Gastrocnemius medialis (tissue), 4 donors: ENCODE measurements at regions not wholly inside any gene's neighbourhood (a gene's known extent, or its start where the extent isn't known, plus 50 kb on each side); places are given as distances from the start of the nearest gene placed in this dataset.
"Not testable (repeated sequence)": the region's sequence is repeated elsewhere in the genome, so short reads cannot be mapped to it uniquely, and the experiment has no call there.

Source experiments
- ATAC-seq, 2 donors: fragments of 150-250 bp; one replicate each; pipeline ENCODE4 v1.9.1; 2016
- DNase-seq, 2 donors: peaks; one replicate each; pipeline ENCODE4 v3.0.0-alpha.2; 2019
- H3K27ac ChIP-seq, 4 donors: fragments of 200-600 bp; sonication (generic); 1 replicate in 1 of 4; 2 replicates in 3 of 4; pipeline ENCODE4 v1.5.1; 2016 to 2018; ENCODE audit warnings: mild to moderate bottlenecking in 2 of 4, moderate library complexity in 1 of 4
- H3K27me3 ChIP-seq, 3 donors: fragments of 200-600 bp; sonication (generic) in 2 of 3; 1 replicate in 1 of 3; 2 replicates in 2 of 3; pipeline versions ENCODE4 v1.5.1 to v1.6.0; 2016 to 2019; ENCODE audit warnings: mild to moderate bottlenecking in 1 of 3, moderate library complexity in 1 of 3
- H3K36me3 ChIP-seq, 2 donors: fragments of 200-600 bp; sonication (generic) in 1 of 2; one replicate each; pipeline ENCODE4 v1.5.1; 2017 to 2018
- H3K4me1 ChIP-seq, 2 donors: fragments of 200-600 bp; sonication (generic) in 1 of 2; one replicate each; pipeline ENCODE4 v1.5.1; 2016 to 2017; ENCODE audit warnings: mild to moderate bottlenecking in 2 of 2
- H3K4me3 ChIP-seq, 4 donors: fragments of 200-600 bp; sonication (generic) in 3 of 4; 1 replicate in 1 of 4; 2 replicates in 3 of 4; pipeline ENCODE4 v1.5.1; 2016 to 2019; ENCODE audit warnings: mild to moderate bottlenecking in 2 of 4
- H3K9me3 ChIP-seq, 3 donors: fragments of 200-600 bp; sonication (generic) in 2 of 3; 1 replicate in 1 of 3; 2 replicates in 2 of 3; pipeline ENCODE4 v1.5.1; 2016 to 2019
- POLR2A ChIP-seq, 2 donors: fragments of 450-650 bp; IDR thresholded peaks; one replicate each; pipeline ENCODE4 v1.6.1; 2017; ENCODE audit warnings: antibody characterized with exemption in 2 of 2, mild to moderate bottlenecking in 2 of 2, moderate library complexity in 2 of 2
- in situ Hi-C, 4 donors: fragments of 200-750 bp; cut with MboI; loops; one replicate each; pipeline versions ENCODE4 v1.15.0 to v1.8.0; 2017; ENCODE audit warnings: low sequenced_read_pairs in 4 of 4
- intact Hi-C: fragments of 100-400 bp; cut with DNase I; formaldehyde crosslinking; loops from one replicate; pipeline ENCODE4 v1.15.1; 2023; ENCODE audit warnings: low total_unique reads
- TF ChIP-seq, protein P1 (sequence below), 5 experiments: fragments of 450-650 bp in 3 of 5; fragments of 200-600 bp in 2 of 5; sonication (generic) in 2 of 5; IDR thresholded peaks in 4 of 5; conservative IDR thresholded peaks in 1 of 5; 1 replicate in 4 of 5; 2 replicates in 1 of 5; pipeline ENCODE4 v1.5.1; 2016 to 2019; ENCODE audit warnings: antibody characterized with exemption in 5 of 5, mild to moderate bottlenecking in 3 of 5, moderate library complexity in 3 of 5

DNA sequence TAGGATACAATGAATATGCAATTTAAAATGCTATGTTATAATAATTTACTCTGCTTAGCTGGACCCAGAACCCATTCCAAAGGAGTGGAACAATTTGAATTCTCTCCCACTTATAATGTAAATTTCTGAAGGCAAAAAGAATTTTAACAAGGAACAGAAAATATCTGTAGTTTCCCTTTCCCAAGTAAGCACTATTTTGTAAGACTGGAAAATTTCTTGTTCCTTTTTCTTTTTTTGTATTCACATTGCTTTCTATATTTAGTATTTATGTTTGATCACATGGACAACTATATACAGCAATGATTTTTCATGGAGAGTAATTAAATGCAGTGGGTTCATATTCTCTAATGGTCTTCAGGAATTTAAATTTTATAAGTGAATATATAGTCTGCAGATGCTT lies 127.4 kb downstream of the GPR85 start:
- ATAC-seq (no peak), DNase-seq (no peak)
- intact Hi-C loops = no loop called here
- Histone ChIP-seq H3K27ac (no peak overlapping the region), H3K36me3 (no peaks in the 10 kb centered on the region), H3K27me3 (no peaks in the 10 kb centered on the region), H3K4me3 (no peak overlapping the region), H3K4me1 (no peaks in the 10 kb centered on the region), H3K9me3 (no peaks in the 10 kb centered on the region)
- no peak for TF ChIP-seq POLR2A (IDR thresholded peaks at IDR 0.05)
- TF ChIP-seq, protein P1, sequence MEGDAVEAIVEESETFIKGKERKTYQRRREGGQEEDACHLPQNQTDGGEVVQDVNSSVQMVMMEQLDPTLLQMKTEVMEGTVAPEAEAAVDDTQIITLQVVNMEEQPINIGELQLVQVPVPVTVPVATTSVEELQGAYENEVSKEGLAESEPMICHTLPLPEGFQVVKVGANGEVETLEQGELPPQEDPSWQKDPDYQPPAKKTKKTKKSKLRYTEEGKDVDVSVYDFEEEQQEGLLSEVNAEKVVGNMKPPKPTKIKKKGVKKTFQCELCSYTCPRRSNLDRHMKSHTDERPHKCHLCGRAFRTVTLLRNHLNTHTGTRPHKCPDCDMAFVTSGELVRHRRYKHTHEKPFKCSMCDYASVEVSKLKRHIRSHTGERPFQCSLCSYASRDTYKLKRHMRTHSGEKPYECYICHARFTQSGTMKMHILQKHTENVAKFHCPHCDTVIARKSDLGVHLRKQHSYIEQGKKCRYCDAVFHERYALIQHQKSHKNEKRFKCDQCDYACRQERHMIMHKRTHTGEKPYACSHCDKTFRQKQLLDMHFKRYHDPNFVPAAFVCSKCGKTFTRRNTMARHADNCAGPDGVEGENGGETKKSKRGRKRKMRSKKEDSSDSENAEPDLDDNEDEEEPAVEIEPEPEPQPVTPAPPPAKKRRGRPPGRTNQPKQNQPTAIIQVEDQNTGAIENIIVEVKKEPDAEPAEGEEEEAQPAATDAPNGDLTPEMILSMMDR (IDR thresholded peaks at IDR 0.05 in 4 of 5, conservative IDR thresholded peaks at IDR 0.05 in 1 of 5) = no peak
- in situ Hi-C loops = no loop called here

DNA sequence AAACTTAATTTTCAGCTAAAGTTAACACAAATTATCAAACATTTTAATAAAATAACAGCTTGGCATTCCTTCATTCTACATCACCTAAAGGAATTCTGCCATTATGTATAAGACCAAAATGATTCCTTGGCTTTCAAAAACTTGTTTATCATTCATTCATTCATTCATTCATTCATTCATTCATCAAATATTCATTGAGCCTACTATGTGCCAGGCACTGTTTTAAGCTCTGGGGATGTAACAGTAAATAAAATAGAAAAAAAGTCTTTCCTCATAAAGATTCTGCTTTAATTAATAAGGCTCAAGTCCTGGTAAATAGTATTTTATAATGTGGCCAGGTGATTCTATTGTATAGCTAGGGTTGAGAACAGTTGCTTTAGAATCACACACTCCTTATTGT lies 127.9 kb downstream of the GPR85 start:
- DNase-seq (no peak), ATAC-seq (no peak)
- Histone ChIP-seq H3K27ac (no peak overlapping the region), H3K4me3 (no peak overlapping the region), H3K4me1 (no peaks in the 10 kb centered on the region), H3K27me3 (no peaks in the 10 kb centered on the region), H3K36me3 (no peaks in the 10 kb centered on the region), H3K9me3 (no peaks in the 10 kb centered on the region)
- TF ChIP-seq, protein P1 (IDR thresholded peaks at IDR 0.05 in 4 of 5, conservative IDR thresholded peaks at IDR 0.05 in 1 of 5) = no peak
- no peak for TF ChIP-seq POLR2A (IDR thresholded peaks at IDR 0.05)
- in situ Hi-C loops = no loop called here
- intact Hi-C loops = no loop called here

DNA sequence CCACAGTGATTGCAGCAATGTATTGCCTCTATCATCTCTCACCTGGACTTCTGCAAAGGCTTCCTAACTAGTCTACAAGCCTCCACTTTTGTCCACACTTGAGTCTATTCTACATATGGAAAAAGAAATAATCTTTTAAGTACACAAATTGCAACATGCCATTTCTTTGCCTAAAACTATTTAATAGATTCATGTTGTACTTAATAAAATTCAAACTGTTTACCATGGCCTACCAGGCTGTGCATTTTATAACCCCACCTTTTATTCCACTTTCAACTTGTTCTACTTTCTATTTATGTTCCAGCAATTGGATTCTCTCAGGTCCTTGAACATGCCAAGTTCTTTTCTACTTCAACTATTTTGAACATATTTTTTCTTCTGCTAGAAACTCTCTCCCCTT lies 128.7 kb downstream of the GPR85 start:
- in situ Hi-C loops (no loop called here), intact Hi-C loops (no loop called here)
- Histone ChIP-seq H3K9me3 (no peaks in the 10 kb centered on the region), H3K36me3 (no peaks in the 10 kb centered on the region), H3K27me3 (no peaks in the 10 kb centered on the region), H3K27ac (no peak overlapping the region), H3K4me1 (no peaks in the 10 kb centered on the region), H3K4me3 (no peak overlapping the region)
- ATAC-seq = no peak
- no peak for DNase-seq
- TF ChIP-seq, protein P1 (IDR thresholded peaks at IDR 0.05 in 4 of 5, conservative IDR thresholded peaks at IDR 0.05 in 1 of 5) = no peak
- no peak for TF ChIP-seq POLR2A (IDR thresholded peaks at IDR 0.05)

DNA sequence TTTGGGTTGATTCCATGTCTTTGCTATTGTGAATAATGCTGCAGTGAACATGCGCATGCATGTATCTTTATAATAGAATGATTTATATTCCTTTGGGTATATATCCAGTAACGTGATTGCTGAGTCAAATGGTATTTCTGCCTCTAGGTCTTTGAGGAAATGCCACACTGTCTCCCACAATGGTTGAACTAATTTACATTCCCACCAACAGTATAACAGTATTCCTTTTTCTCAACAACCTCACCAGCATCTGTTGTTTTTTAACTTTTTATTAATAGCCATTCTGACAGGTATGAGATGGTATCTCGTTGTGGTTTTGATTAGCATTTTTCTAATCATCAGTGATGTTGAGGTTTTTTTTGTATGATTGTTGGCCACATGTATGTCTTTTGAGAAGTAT lies 133.6 kb downstream of the GPR85 start:
- DNase-seq, H3K27me3 ChIP-seq, ATAC-seq, H3K4me3 ChIP-seq, H3K27ac ChIP-seq, H3K9me3 ChIP-seq, H3K36me3 ChIP-seq, H3K4me1 ChIP-seq, in situ Hi-C loops, intact Hi-C loops: not testable (repeated sequence)

DNA sequence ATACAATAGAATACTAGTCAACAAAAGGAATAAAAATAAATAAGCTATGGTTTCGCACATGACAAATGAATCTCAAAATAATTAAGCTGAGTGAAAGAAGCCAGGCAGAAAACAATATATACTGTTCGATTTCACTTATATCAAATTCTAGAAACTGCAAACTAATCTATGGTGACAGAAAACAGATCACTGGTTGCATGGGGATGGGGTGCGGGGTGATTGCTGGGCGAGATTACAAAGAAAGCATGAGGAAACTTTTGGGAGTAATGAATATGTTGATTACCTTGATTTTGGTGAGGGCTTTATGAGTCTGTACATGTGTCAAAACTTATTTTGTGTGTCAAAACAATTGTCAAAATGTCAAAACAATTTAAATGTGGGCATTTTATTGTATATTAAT lies 135.6 kb downstream of the GPR85 start:
- H3K9me3 ChIP-seq = no peaks in the 10 kb centered on the region
- intact Hi-C loops (no loop called here), in situ Hi-C loops (no loop called here)
- H3K27me3 ChIP-seq = no peaks in the 10 kb centered on the region
- ATAC-seq = no peak
- H3K36me3 ChIP-seq = no peaks in the 10 kb centered on the region
- H3K4me1 ChIP-seq = no peaks in the 10 kb centered on the region
- H3K4me3 ChIP-seq = no peak overlapping the region
- no peak overlapping the region for H3K27ac ChIP-seq
- TF ChIP-seq, protein P1 (IDR thresholded peaks at IDR 0.05 in 4 of 5, conservative IDR thresholded peaks at IDR 0.05 in 1 of 5) = no peak
- no peak for TF ChIP-seq POLR2A (IDR thresholded peaks at IDR 0.05)
- no peak for DNase-seq

DNA sequence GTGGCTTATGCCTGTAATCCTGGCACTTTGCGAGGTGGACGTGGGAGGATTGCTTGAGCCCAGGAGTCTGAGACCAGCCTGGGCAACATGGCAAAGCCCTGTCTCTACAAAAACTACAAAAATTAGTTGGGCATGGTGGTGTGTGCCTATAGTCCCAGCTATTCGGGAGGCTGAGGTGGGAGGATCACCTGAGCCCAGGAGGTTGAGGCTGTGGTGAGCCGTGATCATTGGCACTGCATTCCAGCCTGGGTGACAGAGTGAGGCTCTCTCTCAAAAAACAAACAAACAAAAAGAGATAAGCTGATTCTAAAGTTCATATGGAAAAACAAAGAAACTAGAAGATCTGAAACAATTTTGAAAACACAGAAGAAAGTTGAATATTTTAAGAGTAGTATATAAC lies 136.9 kb downstream of the GPR85 start:
- DNase-seq, H3K4me3 ChIP-seq, ATAC-seq, H3K36me3 ChIP-seq, intact Hi-C loops, H3K27me3 ChIP-seq, H3K27ac ChIP-seq, H3K4me1 ChIP-seq, H3K9me3 ChIP-seq: not testable (repeated sequence)
- in situ Hi-C loops = loop anchor here in 2 of 4 donors (10.0 to 25.0 kb wide), 2 partner anchors 163 to 175 kb away; partner anchors contain the start of gene SMIM30 (in 1 of the 2)
